Upper lobe of left lung (tissue), 6 donors: ENCODE measurements at regions not wholly inside any gene's neighbourhood (a gene's known extent, or its start where the extent isn't known, plus 50 kb on each side); places are given as distances from the start of the nearest gene placed in this dataset.

Experiments
- ATAC-seq, 2 donors: fragments of 200-7000 bp; cut with Tn5 transposase; one replicate each; pipeline ENCODE4 v1.9.1; 2022; ENCODE audit warnings: mild to moderate bottlenecking in 2 of 2, moderate library complexity in 2 of 2; ENCODE audit not compliant: low FRiP score in 2 of 2
- DNase-seq, 2 donors: peaks; one replicate each; pipeline ENCODE4 v3.0.0-alpha.2; 2019 to 2020
- H3K27ac ChIP-seq, 4 donors: fragments of 200-600 bp; sonication (generic); one replicate each; pipeline ENCODE4 v1.5.1; 2016 to 2019
- H3K27me3 ChIP-seq, 4 donors: fragments of 200-600 bp; sonication (generic); one replicate each; pipeline ENCODE4 v1.5.1; 2017 to 2019
- H3K36me3 ChIP-seq, 4 donors: fragments of 200-600 bp; sonication (generic); one replicate each; pipeline ENCODE4 v1.5.1; 2016 to 2019
- H3K4me1 ChIP-seq, 4 donors: fragments of 200-600 bp; sonication (generic); one replicate each; pipeline ENCODE4 v1.5.1; 2018 to 2019
- H3K4me3 ChIP-seq, 4 donors: fragments of 200-600 bp; sonication (generic); one replicate each; pipeline ENCODE4 v1.5.1; 2017 to 2019; ENCODE audit warnings: mild to moderate bottlenecking in 2 of 4, moderate library complexity in 1 of 4
- H3K9me3 ChIP-seq, 4 donors: fragments of 200-600 bp; sonication (generic); one replicate each; pipeline ENCODE4 v1.5.1; 2018 to 2019
- CTCF ChIP-seq, 6 experiments: fragments of 450-650 bp in 4 of 6; fragments of 200-600 bp in 2 of 6; sonication (generic) in 2 of 6; IDR thresholded peaks; one replicate each; pipeline ENCODE4 v1.5.1; 2016 to 2019; ENCODE audit warnings: antibody characterized with exemption in 6 of 6
- EP300 ChIP-seq, 4 donors: sonication (generic); formaldehyde crosslinking; IDR thresholded peaks; one replicate each; pipeline ENCODE4 v1.5.1; 2017; ENCODE audit warnings: antibody characterized with exemption in 4 of 4, control low read depth in 2 of 4
- POLR2A ChIP-seq, 4 donors: fragments of 450-650 bp; IDR thresholded peaks; one replicate each; pipeline ENCODE4 v1.5.1; 2016 to 2017; ENCODE audit warnings: antibody characterized with exemption in 4 of 4, mild to moderate bottlenecking in 2 of 4
- POLR2AphosphoS5 ChIP-seq, 2 donors: sonication (generic); formaldehyde crosslinking; IDR thresholded peaks; one replicate each; pipeline ENCODE4 v1.5.1; 2017; ENCODE audit warnings: antibody characterized with exemption in 2 of 2
- WGBS, 2 donors: methylation state at CpG; one replicate each; pipeline ENCODE4 v1.1.5; 2017 to 2018; 5-methylcytosine and 5-hydroxymethylcytosine counted together
- donor health status: DM: no; HTN: no; CAD: no; lungs with moderate emphysema.
- donor health status: DM: no; HTN: yes; CAD: no; lungs with severe emphysema.

- Histone ChIP-seq H3K36me3 (no peaks in the 10 kb centered on the region), H3K27ac (peak overlapping the region in 1 of 4 donors; percentile 17), H3K4me3 (no peak overlapping the region), H3K4me1 (peaks cover 4 to 17% (median 13%) of the 10 kb centered on the region in 4 donors), H3K27me3 (no peaks in the 10 kb centered on the region), H3K9me3 (no peaks in the 10 kb centered on the region)
- 57 to 61% methylated on average over 14 of the region's 14 CpGs for WGBS, 2 donors
- DNase-seq (peak in 1 of 2 donors; percentile 63), ATAC-seq (no peak)
- TF ChIP-seq CTCF (IDR thresholded peaks at IDR 0.05): no peak
- peak in 1 of 4 donors; percentile 3 for TF ChIP-seq EP300 (IDR thresholded peaks at IDR 0.05)
These were observed 129.5 kb upstream of the ERRFI1 start for GRCh38 chr1:8155528-8156186.

- DNase-seq: no peak
These were observed 128.5 kb upstream of the ERRFI1 start for GRCh38 chr1:8154621-8155052.

GRCh38 chr1:8153961-8154360 lies 127.9 kb upstream of the ERRFI1 start:
- no peak for ATAC-seq
- no peaks in the 10 kb centered on the region for H3K36me3 ChIP-seq
- H3K4me1 ChIP-seq: peaks cover 4 to 17% (median 13%) of the 10 kb centered on the region in 4 donors
- DNase-seq: no peak
- no peak for TF ChIP-seq POLR2AphosphoS5 (IDR thresholded peaks at IDR 0.05)
- no peak for TF ChIP-seq EP300 (IDR thresholded peaks at IDR 0.05)
- TF ChIP-seq POLR2A (IDR thresholded peaks at IDR 0.05): no peak
- TF ChIP-seq CTCF (IDR thresholded peaks at IDR 0.05): no peak
- 93 to 96% methylated on average over 5 to 7 of the region's 7 CpGs for WGBS, 2 donors
- no peaks in the 10 kb centered on the region for H3K27me3 ChIP-seq
- H3K27ac ChIP-seq: no peak overlapping the region
- no peak overlapping the region for H3K4me3 ChIP-seq
- no peaks in the 10 kb centered on the region for H3K9me3 ChIP-seq

More at GRCh38 chr1:8154621-8155052, 128.5 kb upstream of the ERRFI1 start:
- TF ChIP-seq EP300 (IDR thresholded peaks at IDR 0.05): no peak
- TF ChIP-seq POLR2AphosphoS5 (IDR thresholded peaks at IDR 0.05): no peak
- TF ChIP-seq CTCF (IDR thresholded peaks at IDR 0.05): no peak
- no peak for TF ChIP-seq POLR2A (IDR thresholded peaks at IDR 0.05)
- no peak for ATAC-seq
- Histone ChIP-seq H3K9me3 (no peaks in the 10 kb centered on the region), H3K4me1 (peaks cover 4 to 17% (median 13%) of the 10 kb centered on the region in 4 donors), H3K27me3 (no peaks in the 10 kb centered on the region), H3K4me3 (no peak overlapping the region), H3K36me3 (no peaks in the 10 kb centered on the region), H3K27ac (no peak overlapping the region)
- 35 to 38% methylated on average over 15 of the region's 15 CpGs for WGBS, 2 donors

GRCh38 chr1:8152731-8153702 lies 126.9 kb upstream of the ERRFI1 start:
- ATAC-seq: no peak
- no peaks in the 10 kb centered on the region for H3K36me3 ChIP-seq
- no peaks in the 10 kb centered on the region for H3K27me3 ChIP-seq
- no peak for DNase-seq
- H3K4me1 ChIP-seq: peaks cover 4 to 19% (median 13%) of the 10 kb centered on the region in 4 donors
- H3K9me3 ChIP-seq: no peaks in the 10 kb centered on the region
- 86 to 88% methylated on average over 19 of the region's 19 CpGs for whole genome bisulfite sequencing, 2 donors
- H3K4me3 ChIP-seq: no peak overlapping the region
- H3K27ac ChIP-seq: peak overlapping the region in 3 of 4 donors; percentile 48 to 77 (median 71)
- peak in 1 of 4 donors; percentile 33 for TF ChIP-seq POLR2A (IDR thresholded peaks at IDR 0.05)
- no peak for TF ChIP-seq CTCF (IDR thresholded peaks at IDR 0.05)
